HL-60 (cell line): ENCODE measurements at regions not wholly inside any gene's neighbourhood (a gene's known extent, or its start where the extent isn't known, plus 50 kb on each side); places are given as distances from the start of the nearest gene placed in this dataset.

Source experiments
- GABPA ChIP-seq: IDR thresholded peaks from 2 replicates; pipeline ENCODE4 v1.6.1; 2012; ENCODE audit warnings: low read depth
- POLR2AphosphoS5 ChIP-seq: IDR thresholded peaks from 2 replicates; pipeline ENCODE4 v1.6.1; 2012; ENCODE audit warnings: low read depth
- TF ChIP-seq, protein P1 (sequence below): IDR thresholded peaks from one replicate; pipeline ENCODE4 v1.5.1; 2011; ENCODE audit warnings: low read length, control low read depth, inconsistent platforms; ENCODE audit not compliant: insufficient read depth

DNA sequence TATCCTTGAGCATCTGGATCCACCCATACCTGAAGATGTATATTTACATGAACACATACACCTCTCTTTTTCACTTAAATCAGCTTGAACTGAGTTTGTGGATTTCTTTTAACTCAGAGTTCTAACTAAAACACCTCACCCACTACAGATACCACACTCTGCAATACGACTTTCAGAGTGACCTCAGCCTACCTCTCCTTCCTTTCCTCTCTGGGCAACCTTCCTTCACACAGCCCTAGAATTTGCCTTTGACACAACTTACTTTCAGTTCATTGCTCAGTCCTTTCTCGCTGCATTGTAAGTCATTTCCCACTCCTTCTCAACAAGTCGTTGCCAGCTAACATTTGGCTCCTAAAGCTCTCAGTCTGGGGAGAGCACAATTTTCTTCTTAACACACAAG lies 151.9 kb upstream of the IRX3 start:
- TF ChIP-seq, protein P1, sequence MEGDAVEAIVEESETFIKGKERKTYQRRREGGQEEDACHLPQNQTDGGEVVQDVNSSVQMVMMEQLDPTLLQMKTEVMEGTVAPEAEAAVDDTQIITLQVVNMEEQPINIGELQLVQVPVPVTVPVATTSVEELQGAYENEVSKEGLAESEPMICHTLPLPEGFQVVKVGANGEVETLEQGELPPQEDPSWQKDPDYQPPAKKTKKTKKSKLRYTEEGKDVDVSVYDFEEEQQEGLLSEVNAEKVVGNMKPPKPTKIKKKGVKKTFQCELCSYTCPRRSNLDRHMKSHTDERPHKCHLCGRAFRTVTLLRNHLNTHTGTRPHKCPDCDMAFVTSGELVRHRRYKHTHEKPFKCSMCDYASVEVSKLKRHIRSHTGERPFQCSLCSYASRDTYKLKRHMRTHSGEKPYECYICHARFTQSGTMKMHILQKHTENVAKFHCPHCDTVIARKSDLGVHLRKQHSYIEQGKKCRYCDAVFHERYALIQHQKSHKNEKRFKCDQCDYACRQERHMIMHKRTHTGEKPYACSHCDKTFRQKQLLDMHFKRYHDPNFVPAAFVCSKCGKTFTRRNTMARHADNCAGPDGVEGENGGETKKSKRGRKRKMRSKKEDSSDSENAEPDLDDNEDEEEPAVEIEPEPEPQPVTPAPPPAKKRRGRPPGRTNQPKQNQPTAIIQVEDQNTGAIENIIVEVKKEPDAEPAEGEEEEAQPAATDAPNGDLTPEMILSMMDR = no peak
- TF ChIP-seq GABPA (no peak), POLR2AphosphoS5 (no peak)
